Left renal cortex interstitium (tissue), 4 donors: ENCODE measurements at regions not wholly inside any gene's neighbourhood (a gene's known extent, or its start where the extent isn't known, plus 50 kb on each side); places are given as distances from the start of the nearest gene placed in this dataset.
A peak's percentile ranks its signal among the peaks of the same experiment; 100 is the strongest.
"Not testable (repeated sequence)": the region's sequence is repeated elsewhere in the genome, so short reads cannot be mapped to it uniquely, and the experiment has no call there.

ENCODE experiments used
- DNase-seq, 4 donors: peaks; one replicate each; pipeline ENCODE4 v3.0.0-alpha.2; 2013; ENCODE audit warnings: low read depth in 4 of 4, low spot score in 2 of 4, missing footprints in 1 of 4

GRCh38 chr21:22679207-22679606, 1681.0 kb downstream of the NCAM2 start:
- DNase-seq: no peak

- no peak for DNase-seq
Observed at GRCh38 chr21:22691658-22692057, 1693.4 kb downstream of the NCAM2 start.

- no peak for DNase-seq
Observed at GRCh38 chr21:22703521-22703920, 1705.3 kb downstream of the NCAM2 start.

GRCh38 chr21:22710721-22711120, 1712.5 kb downstream of the NCAM2 start:
- DNase-seq: no peak

GRCh38 chr21:22711636-22712035, 1713.4 kb downstream of the NCAM2 start:
- DNase-seq: no peak

GRCh38 chr21:22725436-22725835, 1727.2 kb downstream of the NCAM2 start:
- no peak for DNase-seq

GRCh38 chr21:22728091-22728490, 1729.9 kb downstream of the NCAM2 start:
- DNase-seq: no peak

GRCh38 chr21:22743085-22743484, 1744.9 kb downstream of the NCAM2 start:
- no peak for DNase-seq

GRCh38 chr21:22754746-22755145, 1756.5 kb downstream of the NCAM2 start:
- no peak for DNase-seq

GRCh38 chr21:22758478-22758877, 1760.3 kb downstream of the NCAM2 start:
- DNase-seq: no peak

GRCh38 chr21:22762463-22762862, 1764.3 kb downstream of the NCAM2 start:
- DNase-seq: no peak

GRCh38 chr21:22763442-22763841, 1765.2 kb downstream of the NCAM2 start:
- no peak for DNase-seq

GRCh38 chr21:22764222-22764621, 1766.0 kb downstream of the NCAM2 start:
- no peak for DNase-seq

GRCh38 chr21:22791376-22791775, 1793.2 kb downstream of the NCAM2 start:
- DNase-seq: no peak

- peak in 2 of 4 donors; percentile 16 to 22 for DNase-seq
Observed at GRCh38 chr21:22791986-22792560, 1793.9 kb downstream of the NCAM2 start.

- DNase-seq: no peak
Observed at GRCh38 chr21:22795091-22795490, 1796.9 kb downstream of the NCAM2 start.

GRCh38 chr21:22795644-22796043, 1797.4 kb downstream of the NCAM2 start:
- no peak for DNase-seq

GRCh38 chr21:22796147-22796546, 1797.9 kb downstream of the NCAM2 start:
- no peak for DNase-seq

- no peak for DNase-seq
Observed at GRCh38 chr21:22804151-22804550, 1805.9 kb downstream of the NCAM2 start.

GRCh38 chr21:22806278-22806677, 1808.1 kb downstream of the NCAM2 start:
- DNase-seq: no peak

- DNase-seq: no peak
Observed at GRCh38 chr21:22813201-22813600, 1815.0 kb downstream of the NCAM2 start.

- not testable (repeated sequence) for DNase-seq
Observed at GRCh38 chr21:22818681-22819485, 1820.7 kb downstream of the NCAM2 start.
